Keratinocyte (primary cell): ENCODE measurements at regions not wholly inside any gene's neighbourhood (a gene's known extent, or its start where the extent isn't known, plus 50 kb on each side); places are given as distances from the start of the nearest gene placed in this dataset.

Experiments
- CTCF ChIP-seq, 3 experiments: IDR thresholded peaks in 1 of 3; conservative IDR thresholded peaks in 1 of 3; optimal IDR thresholded peaks in 1 of 3; 2 replicates in 2 of 3; 3 replicates in 1 of 3; pipeline versions ENCODE3 to v1.5.1; 2011; ENCODE audit warnings: low read length in 3 of 3, mild to moderate bottlenecking in 3 of 3, moderate library complexity in 2 of 3, control low read depth in 1 of 3, inconsistent platforms in 1 of 3; ENCODE audit not compliant: insufficient read depth in 2 of 3; ENCODE audit errors: extremely low read depth in 1 of 3
- EZH2 ChIP-seq: IDR thresholded peaks from one replicate; pipeline ENCODE4 v1.6.1; 2012; ENCODE audit warnings: inconsistent platforms, mild to moderate bottlenecking, low read length, moderate library complexity

GRCh38 chr11:15339302-15339701 is 224.6 kb downstream of the INSC start:
- TF ChIP-seq CTCF (optimal IDR thresholded peaks at IDR 0.05 in 1 of 3, IDR thresholded peaks at IDR 0.05 in 1 of 3, conservative IDR thresholded peaks at IDR 0.05 in 1 of 3; ENCODE audit: extremely low read depth in 1 of 3, insufficient read depth in 2 of 3, low read length in 3 of 3) (no peak), EZH2 (no peak)
